ENCODE measurements at regions not wholly inside any gene's neighbourhood (a gene's known extent, or its start where the extent isn't known, plus 50 kb on each side); places are given as distances from the start of the nearest gene placed in this dataset.

- TF ChIP-seq, protein P1, sequence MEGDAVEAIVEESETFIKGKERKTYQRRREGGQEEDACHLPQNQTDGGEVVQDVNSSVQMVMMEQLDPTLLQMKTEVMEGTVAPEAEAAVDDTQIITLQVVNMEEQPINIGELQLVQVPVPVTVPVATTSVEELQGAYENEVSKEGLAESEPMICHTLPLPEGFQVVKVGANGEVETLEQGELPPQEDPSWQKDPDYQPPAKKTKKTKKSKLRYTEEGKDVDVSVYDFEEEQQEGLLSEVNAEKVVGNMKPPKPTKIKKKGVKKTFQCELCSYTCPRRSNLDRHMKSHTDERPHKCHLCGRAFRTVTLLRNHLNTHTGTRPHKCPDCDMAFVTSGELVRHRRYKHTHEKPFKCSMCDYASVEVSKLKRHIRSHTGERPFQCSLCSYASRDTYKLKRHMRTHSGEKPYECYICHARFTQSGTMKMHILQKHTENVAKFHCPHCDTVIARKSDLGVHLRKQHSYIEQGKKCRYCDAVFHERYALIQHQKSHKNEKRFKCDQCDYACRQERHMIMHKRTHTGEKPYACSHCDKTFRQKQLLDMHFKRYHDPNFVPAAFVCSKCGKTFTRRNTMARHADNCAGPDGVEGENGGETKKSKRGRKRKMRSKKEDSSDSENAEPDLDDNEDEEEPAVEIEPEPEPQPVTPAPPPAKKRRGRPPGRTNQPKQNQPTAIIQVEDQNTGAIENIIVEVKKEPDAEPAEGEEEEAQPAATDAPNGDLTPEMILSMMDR (conservative IDR thresholded peaks at IDR 0.05; ENCODE audit: low read depth), result no peak
- DNase-seq (ENCODE audit: low spot score), result no peak
- H3K27ac ChIP-seq, result no peak overlapping the region
- ChIA-PET POLR2A (ENCODE audit: low non-redundant PET) (no interaction called here), CTCF (no interaction called here)
Observed at GRCh38 chr18:10072671-10073175, 158.9 kb downstream of the VAPA start.

- ChIA-PET CTCF (no interaction called here), POLR2A (ENCODE audit: low non-redundant PET) (no interaction called here)
- DNase-seq (ENCODE audit: low spot score), result no peak
- TF ChIP-seq, protein P1 (conservative IDR thresholded peaks at IDR 0.05; ENCODE audit: low read depth), result no peak
- no peak overlapping the region for H3K27ac ChIP-seq
Observed at GRCh38 chr18:10074110-10074509, 160.3 kb downstream of the VAPA start.

- H3K27ac ChIP-seq, result no peak overlapping the region
- no peak for DNase-seq (ENCODE audit: low spot score)
- TF ChIP-seq, protein P1 (conservative IDR thresholded peaks at IDR 0.05; ENCODE audit: low read depth), result no peak
- CTCF ChIA-PET, result no interaction called here
- POLR2A ChIA-PET (ENCODE audit: low non-redundant PET), result no interaction called here
Observed at GRCh38 chr18:10074728-10075127, 160.9 kb downstream of the VAPA start.

DNA sequence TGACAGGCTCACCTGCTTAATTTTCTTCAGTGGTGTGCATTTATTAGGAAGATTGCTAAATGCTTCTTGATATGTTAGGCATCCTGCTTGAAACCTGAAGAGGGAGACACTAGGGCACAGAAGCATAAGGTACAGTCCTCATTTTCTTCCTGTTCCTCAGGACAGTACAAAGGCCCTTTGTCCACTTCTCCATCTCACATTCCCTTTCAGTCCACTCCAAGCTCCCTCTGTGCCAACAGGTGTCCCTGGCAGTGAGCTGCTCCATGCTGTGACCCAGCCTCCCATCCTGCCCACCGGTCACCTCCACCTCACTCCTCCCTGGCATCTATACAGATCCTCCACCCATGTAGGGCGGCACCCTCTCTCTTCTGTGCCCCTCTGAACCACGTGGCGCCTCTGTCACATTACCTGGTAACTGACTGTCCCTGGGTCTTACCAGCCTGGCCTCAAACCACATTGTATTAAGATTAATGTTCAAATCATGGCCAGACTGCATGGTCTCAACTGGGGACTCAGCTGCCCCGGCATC is 162.8 kb downstream of the VAPA start:
- TF ChIP-seq, protein P1 (conservative IDR thresholded peaks at IDR 0.05; ENCODE audit: low read depth), result no peak
- ChIA-PET CTCF (interaction anchor here (0.6 kb wide), 1 partner anchor 368 kb away, joined by 3 read pairs; the partner anchor contains the start of gene RAB31), POLR2A (ENCODE audit: low non-redundant PET) (no interaction called here)
- H3K27ac ChIP-seq, result no peak overlapping the region
- DNase-seq (ENCODE audit: low spot score), result no peak

- no peak overlapping the region for H3K27ac ChIP-seq
- ChIA-PET POLR2A (ENCODE audit: low non-redundant PET) (no interaction called here), CTCF (no interaction called here)
Observed at GRCh38 chr18:10077986-10078385, 164.2 kb downstream of the VAPA start.

DNA sequence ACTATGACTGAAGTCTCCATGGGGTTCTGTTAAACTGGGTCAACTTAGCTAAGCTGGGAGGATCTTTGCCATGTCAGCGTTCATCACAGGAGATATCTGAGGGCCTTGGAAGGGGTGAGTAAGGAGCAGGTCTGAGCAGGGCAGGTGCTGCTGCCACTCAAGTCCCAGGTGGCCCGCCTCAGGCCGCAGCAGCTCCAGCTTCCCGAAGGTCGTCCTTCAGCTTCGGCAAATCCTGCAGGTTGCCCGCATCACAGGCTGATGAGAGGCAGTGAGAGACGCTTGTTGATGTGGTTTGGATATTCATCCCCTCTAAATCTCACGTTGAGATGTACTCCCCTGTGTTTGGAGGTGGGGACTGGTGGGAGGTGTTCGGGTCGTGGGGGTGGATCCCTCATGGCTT is 166.6 kb downstream of the VAPA start:
- CTCF ChIA-PET, result no interaction called here
- POLR2A ChIA-PET (ENCODE audit: low non-redundant PET), result no interaction called here
- TF ChIP-seq, protein P1 (conservative IDR thresholded peaks at IDR 0.05; ENCODE audit: low read depth), result no peak
- no peak for DNase-seq (ENCODE audit: low spot score)
- no peak overlapping the region for H3K27ac ChIP-seq

More at GRCh38 chr18:10077986-10078385, 164.2 kb downstream of the VAPA start:
- DNase-seq (ENCODE audit: low spot score), result no peak
- TF ChIP-seq, protein P1 (conservative IDR thresholded peaks at IDR 0.05; ENCODE audit: low read depth), result no peak
